ENCODE measurements at regions not wholly inside any gene's neighbourhood (a gene's known extent, or its start where the extent isn't known, plus 50 kb on each side); places are given as distances from the start of the nearest gene placed in this dataset.

DNA sequence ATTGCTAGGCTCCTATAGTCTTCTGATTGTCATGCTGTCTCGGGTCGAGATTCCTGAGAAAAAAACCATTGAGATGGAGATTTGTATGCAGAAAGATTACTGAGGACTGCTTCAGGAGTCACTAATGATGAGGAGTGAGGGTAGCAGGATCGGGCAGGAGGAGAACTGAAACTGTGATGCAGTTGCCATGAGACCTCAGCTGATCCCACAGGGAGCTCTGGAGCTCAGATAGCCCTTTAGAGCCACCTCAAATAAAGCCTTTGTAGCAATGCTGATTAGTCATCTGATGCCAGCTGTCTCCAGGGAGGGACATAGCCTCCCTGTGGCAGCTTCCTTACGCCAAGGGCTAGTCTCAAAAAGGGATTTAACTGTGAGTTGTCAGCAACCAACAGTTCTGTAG lies 256.9 kb downstream of the DMAC1 start:
- no peak overlapping the region for H3K4me3 Mint-ChIP-seq
- peaks cover 2% of the 10 kb centered on the region for H3K4me1 Mint-ChIP-seq (ENCODE audit: low read depth)
- H3K9me3 Mint-ChIP-seq: no peaks in the 10 kb centered on the region
- DNase-seq: no peak
- H3K27me3 Mint-ChIP-seq: peaks cover 9% of the 10 kb centered on the region
- no peaks in the 10 kb centered on the region for H3K36me3 Mint-ChIP-seq (ENCODE audit: low read depth)
- no peak overlapping the region for H3K27ac Mint-ChIP-seq

DNA sequence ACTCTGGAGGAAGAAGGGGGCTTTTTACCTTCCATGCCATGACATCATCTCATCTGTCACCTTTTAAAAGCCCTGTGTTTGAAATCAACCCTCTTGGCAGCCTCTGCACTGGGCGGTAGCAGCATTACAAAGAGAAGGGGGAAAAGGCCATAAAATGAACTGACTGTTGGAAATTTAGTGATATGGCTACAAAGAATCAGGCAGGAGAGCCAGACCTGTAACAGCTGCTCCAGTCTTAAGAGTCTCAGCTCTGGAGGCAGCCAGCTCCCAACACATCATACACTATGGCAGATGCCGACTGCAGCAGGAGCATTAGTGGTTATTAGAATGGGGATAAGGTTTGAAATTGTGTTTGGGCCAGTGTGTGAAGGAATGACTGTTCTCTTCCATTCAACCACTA lies 257.5 kb downstream of the DMAC1 start:
- H3K27ac Mint-ChIP-seq: no peak overlapping the region
- no peaks in the 10 kb centered on the region for H3K36me3 Mint-ChIP-seq (ENCODE audit: low read depth)
- H3K4me1 Mint-ChIP-seq (ENCODE audit: low read depth): peaks cover 2% of the 10 kb centered on the region
- no peak for DNase-seq
- peaks cover 7% of the 10 kb centered on the region for H3K27me3 Mint-ChIP-seq
- no peak overlapping the region for H3K4me3 Mint-ChIP-seq
- H3K9me3 Mint-ChIP-seq: no peaks in the 10 kb centered on the region

DNA sequence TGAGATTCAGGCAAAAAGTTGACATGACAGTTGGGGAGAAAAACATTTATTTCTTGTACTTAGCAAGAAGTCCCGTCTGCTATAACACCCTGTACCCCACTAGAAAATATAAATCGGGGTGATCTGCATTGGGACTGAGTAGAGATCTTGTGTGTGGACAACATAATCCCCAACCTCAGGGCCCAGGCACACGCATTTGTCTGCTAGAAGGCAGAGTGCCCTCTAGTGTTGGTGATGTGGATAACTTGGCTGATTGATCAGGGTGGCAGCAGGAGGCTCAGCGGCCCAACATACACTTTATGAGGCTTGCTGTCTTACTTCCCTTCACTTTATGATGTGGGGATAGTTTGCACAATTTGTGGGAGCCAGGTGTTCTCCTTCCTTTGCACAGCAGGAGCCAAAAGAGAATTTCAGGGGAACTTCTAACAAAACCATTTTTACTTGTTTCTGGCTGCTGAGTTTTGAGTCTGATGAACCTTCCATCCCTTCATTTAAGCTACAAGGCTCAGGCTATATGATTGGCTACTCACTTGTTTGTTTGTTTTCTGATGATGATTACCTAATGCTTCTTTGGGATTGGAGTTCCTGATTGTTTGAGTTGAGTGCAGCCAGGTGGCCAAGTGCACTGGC lies 263.2 kb downstream of the DMAC1 start:
- H3K27me3 Mint-ChIP-seq: peaks cover 15% of the 10 kb centered on the region
- peaks cover 18% of the 10 kb centered on the region for H3K4me1 Mint-ChIP-seq (ENCODE audit: low read depth)
- no peak overlapping the region for H3K27ac Mint-ChIP-seq
- H3K4me3 Mint-ChIP-seq: no peak overlapping the region
- peak; percentile 36 for DNase-seq
- H3K9me3 Mint-ChIP-seq: no peaks in the 10 kb centered on the region
- no peaks in the 10 kb centered on the region for H3K36me3 Mint-ChIP-seq (ENCODE audit: low read depth)

DNA sequence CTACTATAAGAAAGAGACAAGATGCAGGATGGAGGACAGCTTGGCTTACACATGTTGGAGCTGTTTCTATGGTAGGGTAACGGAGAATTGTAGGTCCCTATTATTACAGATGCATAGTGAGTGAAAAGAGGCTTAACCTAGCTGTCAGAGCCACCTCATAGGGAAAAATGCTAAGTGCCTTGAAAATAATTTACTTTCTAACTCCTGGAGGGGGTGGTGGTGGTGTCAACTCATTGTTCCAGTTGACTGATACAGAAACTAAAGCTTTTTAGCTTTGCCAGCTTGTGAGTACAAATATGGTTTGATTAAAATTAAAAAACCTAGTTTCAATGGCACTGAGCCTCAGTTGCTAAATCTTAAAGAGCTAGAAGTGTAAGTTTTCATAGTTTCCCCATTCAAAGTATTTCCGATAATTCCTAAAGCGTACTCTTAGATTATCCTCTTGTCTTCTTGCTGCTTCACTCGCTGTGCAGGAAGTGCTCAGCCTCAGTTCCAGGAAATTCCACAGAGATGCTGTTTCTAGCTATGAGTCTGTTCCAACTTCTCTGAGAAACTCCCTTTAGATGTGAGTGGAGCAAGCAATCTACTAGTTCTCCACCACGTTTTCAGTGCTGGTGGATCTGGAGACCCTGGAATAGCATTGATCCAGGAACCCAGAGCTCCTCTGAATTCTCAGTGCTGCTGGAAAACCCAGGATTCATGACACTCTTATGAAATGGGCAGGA lies 265.2 kb downstream of the DMAC1 start:
- Mint-ChIP-seq H3K9me3 (no peaks in the 10 kb centered on the region), H3K4me3 (peak overlapping the region; percentile 24), H3K27ac (peak overlapping the region; percentile 52), H3K27me3 (peaks cover 22% of the 10 kb centered on the region), H3K36me3 (ENCODE audit: low read depth) (no peaks in the 10 kb centered on the region), H3K4me1 (ENCODE audit: low read depth) (peaks cover 18% of the 10 kb centered on the region)
- no peak for DNase-seq

DNA sequence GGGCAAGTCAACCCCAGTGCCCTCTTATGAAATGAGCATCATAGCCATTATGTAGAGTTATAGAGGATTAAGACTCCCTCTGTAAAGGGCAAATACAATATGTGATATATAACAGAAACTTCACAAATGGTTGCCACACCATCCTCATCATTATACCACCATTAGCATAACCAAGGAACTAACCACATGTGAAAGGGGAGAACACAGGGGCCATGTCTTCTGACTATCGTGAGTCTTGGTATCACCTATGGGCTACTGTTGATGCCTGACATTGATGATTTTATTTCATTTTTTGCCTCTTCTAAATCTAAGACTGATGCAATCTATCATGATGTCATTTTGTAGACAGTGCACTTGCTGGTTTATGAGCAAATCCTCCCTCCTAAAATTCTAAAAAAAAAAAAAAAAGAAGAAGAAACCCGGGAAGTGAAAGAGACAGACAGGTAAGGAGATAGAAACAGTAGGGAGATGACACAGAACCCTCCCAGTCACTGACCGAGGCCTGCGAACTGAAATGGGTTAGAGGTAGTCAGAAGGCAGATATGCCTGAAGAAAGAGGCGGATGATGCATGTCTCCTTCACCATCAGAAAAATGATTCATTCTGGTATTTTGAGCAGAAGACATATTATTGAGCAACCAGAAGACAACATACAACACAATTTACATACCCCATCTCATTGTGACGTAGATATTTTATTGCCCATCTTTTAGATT lies 266.0 kb downstream of the DMAC1 start:
- no peak for DNase-seq
- Mint-ChIP-seq H3K27ac (peak overlapping the region; percentile 52), H3K27me3 (peaks cover 22% of the 10 kb centered on the region), H3K36me3 (ENCODE audit: low read depth) (no peaks in the 10 kb centered on the region), H3K4me1 (ENCODE audit: low read depth) (peaks cover 18% of the 10 kb centered on the region), H3K4me3 (no peak overlapping the region), H3K9me3 (no peaks in the 10 kb centered on the region)

DNA sequence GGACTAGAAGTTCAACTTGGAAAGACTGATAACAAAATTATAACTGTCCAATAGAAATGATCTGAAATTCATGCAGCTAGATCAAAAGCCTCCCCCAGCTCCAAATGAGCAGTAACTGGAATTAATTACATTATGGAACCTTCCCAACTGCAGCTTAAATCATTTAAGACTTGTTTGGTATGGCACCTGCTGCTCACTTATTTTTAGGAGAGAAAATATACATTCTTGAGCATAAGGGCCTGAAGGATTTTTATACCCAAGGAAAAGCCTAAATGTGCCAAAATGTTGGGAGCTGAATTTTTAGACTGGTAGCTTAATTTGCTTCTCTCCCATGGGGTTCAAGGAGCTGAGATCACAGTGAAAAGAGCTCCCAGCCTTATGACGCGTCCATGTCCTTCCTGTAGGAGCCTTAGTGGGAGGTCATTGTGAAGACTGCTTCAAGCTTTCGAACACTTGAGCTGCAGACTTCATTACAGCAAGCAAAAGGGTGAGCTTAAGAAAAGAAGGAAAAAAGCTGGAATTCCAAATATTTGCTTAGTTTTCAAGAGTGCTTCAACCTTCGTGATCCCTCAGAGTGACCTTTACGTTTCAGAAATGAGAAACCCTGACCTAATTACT lies 276.0 kb downstream of the DMAC1 start:
- H3K4me1 Mint-ChIP-seq (ENCODE audit: low read depth): no peaks in the 10 kb centered on the region
- H3K27ac Mint-ChIP-seq: no peak overlapping the region
- no peaks in the 10 kb centered on the region for H3K27me3 Mint-ChIP-seq
- no peak for DNase-seq
- H3K4me3 Mint-ChIP-seq: no peak overlapping the region
- H3K9me3 Mint-ChIP-seq: no peaks in the 10 kb centered on the region
- H3K36me3 Mint-ChIP-seq (ENCODE audit: low read depth): no peaks in the 10 kb centered on the region

DNA sequence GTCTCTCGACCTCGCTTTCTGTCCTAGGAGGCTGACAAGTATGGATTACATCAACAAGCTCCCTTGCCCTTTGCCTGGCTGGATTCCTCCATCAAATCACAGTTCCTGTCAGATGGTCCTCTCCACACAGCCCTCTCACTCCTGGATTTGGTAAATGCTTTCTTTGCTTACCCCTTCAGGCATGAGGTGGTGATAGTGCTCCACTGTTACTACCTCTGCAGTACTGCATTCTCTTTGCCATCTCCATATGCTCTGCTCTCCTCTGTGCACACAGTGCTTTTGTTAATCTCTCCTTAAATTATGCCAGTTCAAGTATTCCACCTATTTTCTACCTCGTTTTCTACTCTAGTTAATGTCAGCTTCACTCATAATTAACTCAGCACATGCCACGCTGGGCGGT lies 279.2 kb downstream of the DMAC1 start:
- H3K9me3 Mint-ChIP-seq: no peaks in the 10 kb centered on the region
- H3K4me3 Mint-ChIP-seq: no peak overlapping the region
- no peaks in the 10 kb centered on the region for H3K4me1 Mint-ChIP-seq (ENCODE audit: low read depth)
- no peaks in the 10 kb centered on the region for H3K36me3 Mint-ChIP-seq (ENCODE audit: low read depth)
- DNase-seq: no peak
- H3K27me3 Mint-ChIP-seq: no peaks in the 10 kb centered on the region
- no peak overlapping the region for H3K27ac Mint-ChIP-seq

DNA sequence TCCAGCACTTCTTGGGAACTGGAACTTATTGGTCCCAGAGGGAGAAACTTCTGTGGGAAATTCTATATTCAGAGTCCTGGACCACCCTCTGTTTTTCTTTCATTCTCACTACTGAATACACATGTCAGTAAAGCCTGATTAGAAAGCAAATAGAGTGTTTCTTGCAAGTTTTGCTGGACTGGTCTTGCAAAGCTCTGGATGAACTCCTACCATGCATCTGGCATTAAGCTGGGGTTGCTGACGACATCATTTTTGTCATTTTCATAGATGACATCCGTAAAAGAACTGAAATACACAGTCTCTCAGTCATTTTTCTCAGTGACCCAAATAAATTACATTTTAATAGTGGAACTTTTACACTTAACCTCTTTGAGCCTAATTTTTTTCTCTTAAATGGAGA lies 283.2 kb downstream of the DMAC1 start:
- H3K4me3 Mint-ChIP-seq: no peak overlapping the region
- H3K27me3 Mint-ChIP-seq: peaks cover 3% of the 10 kb centered on the region
- no peaks in the 10 kb centered on the region for H3K9me3 Mint-ChIP-seq
- no peak for DNase-seq
- H3K36me3 Mint-ChIP-seq (ENCODE audit: low read depth): no peaks in the 10 kb centered on the region
- no peak overlapping the region for H3K27ac Mint-ChIP-seq
- H3K4me1 Mint-ChIP-seq (ENCODE audit: low read depth): no peaks in the 10 kb centered on the region

DNA sequence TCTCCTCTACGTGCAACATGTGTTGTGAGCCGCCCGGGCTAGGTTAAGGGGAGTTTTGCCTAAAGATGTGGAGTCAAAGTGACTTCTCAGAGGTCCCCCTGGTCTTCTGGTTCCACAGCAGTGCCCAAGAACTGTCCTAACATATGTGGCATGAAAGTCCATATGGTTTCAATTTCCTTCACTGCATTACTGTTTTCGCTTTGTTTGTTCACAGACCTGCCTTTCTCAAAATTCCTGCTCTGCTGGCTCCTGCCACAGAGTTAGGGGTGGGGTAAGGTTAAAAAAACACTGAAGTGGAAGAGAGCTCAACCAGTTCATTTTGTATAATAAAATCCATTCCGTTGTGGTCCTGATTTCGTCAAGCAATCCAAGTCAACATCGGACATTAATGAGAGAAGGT lies 289.4 kb downstream of the DMAC1 start:
- DNase-seq: no peak
- Mint-ChIP-seq H3K27ac (no peak overlapping the region), H3K27me3 (peaks cover 9% of the 10 kb centered on the region), H3K4me1 (ENCODE audit: low read depth) (no peaks in the 10 kb centered on the region), H3K9me3 (no peaks in the 10 kb centered on the region), H3K4me3 (no peak overlapping the region), H3K36me3 (ENCODE audit: low read depth) (no peaks in the 10 kb centered on the region)

DNA sequence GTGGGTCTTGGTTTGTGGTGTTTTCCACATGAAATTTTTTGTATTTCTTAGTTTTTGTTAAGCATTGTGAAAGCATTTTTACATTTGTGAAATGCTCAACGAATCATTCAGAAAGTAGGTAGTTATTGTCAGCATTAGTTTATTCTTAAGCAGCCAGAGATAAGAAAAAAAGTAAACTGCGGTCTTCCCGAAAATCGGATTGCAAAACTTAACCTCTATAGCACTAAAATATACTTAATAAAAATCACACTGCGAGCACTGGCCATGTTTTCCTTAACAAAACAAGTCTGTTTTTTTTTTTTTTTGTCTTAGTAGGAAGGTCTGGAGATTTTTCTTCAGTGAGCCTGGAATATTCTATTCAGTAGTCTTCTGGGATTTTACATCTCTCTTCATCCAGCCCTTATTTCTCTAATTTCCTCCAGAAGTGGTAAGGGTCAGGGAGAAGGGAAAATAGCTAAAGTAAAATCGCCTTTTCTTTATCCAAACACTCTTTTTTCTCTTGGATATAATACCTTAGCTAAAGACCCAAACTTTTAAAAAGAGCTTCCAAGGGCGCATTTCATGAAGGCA lies 289.9 kb downstream of the DMAC1 start:
- no peaks in the 10 kb centered on the region for H3K4me1 Mint-ChIP-seq (ENCODE audit: low read depth)
- H3K27me3 Mint-ChIP-seq: peaks cover 11% of the 10 kb centered on the region
- no peak overlapping the region for H3K4me3 Mint-ChIP-seq
- DNase-seq: no peak
- no peaks in the 10 kb centered on the region for H3K36me3 Mint-ChIP-seq (ENCODE audit: low read depth)
- H3K27ac Mint-ChIP-seq: no peak overlapping the region
- H3K9me3 Mint-ChIP-seq: no peaks in the 10 kb centered on the region

DNA sequence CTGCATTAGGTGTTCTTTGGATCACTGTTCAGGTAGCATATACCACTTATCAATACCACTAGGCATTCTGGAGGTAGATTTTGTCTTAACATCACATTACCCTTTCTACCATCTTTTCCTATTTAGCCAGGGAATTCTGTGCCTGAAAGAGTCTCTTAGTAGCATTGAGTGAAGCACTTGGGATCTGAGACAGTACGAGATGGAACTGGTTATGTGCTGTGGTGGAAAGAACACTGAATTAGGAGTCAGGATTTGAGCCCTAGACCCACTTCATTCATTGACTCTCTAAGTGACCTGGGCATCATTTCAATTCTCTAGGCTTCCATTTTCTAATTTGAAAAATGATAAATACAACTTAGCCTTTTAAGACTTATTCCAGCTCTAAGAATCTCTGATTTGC lies 291.1 kb downstream of the DMAC1 start:
- Mint-ChIP-seq H3K4me1 (ENCODE audit: low read depth) (no peaks in the 10 kb centered on the region), H3K4me3 (no peak overlapping the region), H3K36me3 (ENCODE audit: low read depth) (no peaks in the 10 kb centered on the region), H3K9me3 (no peaks in the 10 kb centered on the region), H3K27me3 (peaks cover 13% of the 10 kb centered on the region), H3K27ac (no peak overlapping the region)
- DNase-seq: no peak

DNA sequence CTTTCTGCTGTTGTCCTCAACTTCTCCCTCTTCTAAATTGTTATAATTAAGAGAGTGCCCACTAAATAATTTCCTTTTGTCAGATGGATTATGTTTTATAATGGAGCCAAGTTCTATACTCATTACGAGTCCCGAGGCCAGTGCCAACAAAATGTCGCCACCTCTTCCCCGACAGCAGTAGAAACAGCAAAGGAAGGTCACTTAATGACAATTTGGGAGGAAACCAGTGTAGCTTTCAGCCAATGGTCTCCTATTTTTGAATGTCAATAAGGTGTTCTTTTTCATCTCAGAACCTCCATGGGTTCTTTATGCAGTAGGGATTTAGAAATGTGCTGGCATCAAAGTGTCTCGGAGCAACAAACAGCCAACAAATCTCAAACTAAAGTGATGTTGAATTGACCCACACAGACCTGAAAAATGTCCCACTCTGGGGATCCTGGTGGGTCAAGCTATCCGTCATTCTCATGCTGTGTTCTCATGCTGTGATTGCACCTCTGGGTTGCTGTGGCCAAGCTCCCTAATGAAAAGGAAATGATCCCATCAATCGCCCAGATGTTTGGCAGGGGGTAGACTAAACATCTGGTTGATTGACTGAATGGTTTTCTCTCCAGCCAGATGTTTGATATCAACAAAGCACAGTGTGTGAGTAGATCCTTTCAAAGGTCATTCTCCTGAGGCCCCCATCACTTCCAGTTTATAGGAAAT lies 291.9 kb downstream of the DMAC1 start:
- no peak overlapping the region for H3K27ac Mint-ChIP-seq
- no peaks in the 10 kb centered on the region for H3K9me3 Mint-ChIP-seq

DNA sequence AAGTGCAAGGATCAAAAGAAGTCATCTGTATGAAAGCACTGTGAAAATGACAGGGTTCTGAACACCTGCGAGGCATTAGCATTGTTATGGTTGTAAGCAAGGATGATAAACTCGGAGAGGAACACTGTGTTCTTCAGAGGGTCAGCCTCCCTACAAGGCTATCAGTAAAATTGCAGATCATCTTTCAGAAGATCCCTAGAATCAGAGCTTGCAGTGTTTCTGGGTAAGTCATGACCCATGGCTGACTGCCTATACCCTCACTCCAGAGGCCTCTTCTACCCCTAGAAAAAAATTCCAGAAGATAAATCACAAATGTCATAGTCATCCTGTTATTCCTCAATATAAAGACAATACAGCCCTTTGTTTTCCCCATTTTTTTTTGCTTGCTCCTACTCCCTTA lies 292.6 kb downstream of the DMAC1 start:
- H3K9me3 Mint-ChIP-seq: no peaks in the 10 kb centered on the region
- H3K4me3 Mint-ChIP-seq: no peak overlapping the region
- no peaks in the 10 kb centered on the region for H3K4me1 Mint-ChIP-seq (ENCODE audit: low read depth)
- no peak for DNase-seq
- no peaks in the 10 kb centered on the region for H3K36me3 Mint-ChIP-seq (ENCODE audit: low read depth)
- peaks cover 25% of the 10 kb centered on the region for H3K27me3 Mint-ChIP-seq
- H3K27ac Mint-ChIP-seq: no peak overlapping the region

More for the DNA sequence above, 291.9 kb downstream of the DMAC1 start:
- Mint-ChIP-seq H3K4me1 (ENCODE audit: low read depth) (no peaks in the 10 kb centered on the region), H3K4me3 (no peak overlapping the region), H3K36me3 (ENCODE audit: low read depth) (no peaks in the 10 kb centered on the region), H3K27me3 (peaks cover 18% of the 10 kb centered on the region)
- no peak for DNase-seq

DNA sequence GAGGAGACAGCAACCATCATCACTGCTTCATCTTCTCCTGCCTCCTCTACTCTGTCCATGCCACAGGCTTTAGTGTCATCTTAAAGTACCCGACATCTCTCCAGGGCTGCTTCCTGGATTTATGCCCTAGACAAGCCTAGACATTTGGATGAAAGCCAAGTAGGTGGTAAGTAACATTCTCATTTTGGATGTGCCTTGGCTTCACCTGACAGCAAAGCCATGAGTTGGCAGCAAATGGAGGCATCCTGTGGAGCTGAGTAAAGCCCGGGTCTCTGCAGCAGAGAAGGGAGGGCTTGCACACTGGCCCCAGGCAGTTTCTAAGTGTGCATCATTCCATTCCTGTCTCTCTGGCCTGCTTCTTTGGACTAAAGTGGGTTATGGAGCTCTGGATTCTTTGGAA lies 299.1 kb downstream of the DMAC1 start:
- Mint-ChIP-seq H3K4me3 (no peak overlapping the region), H3K9me3 (no peaks in the 10 kb centered on the region), H3K4me1 (ENCODE audit: low read depth) (no peaks in the 10 kb centered on the region), H3K27me3 (peaks cover 33% of the 10 kb centered on the region), H3K27ac (no peak overlapping the region), H3K36me3 (ENCODE audit: low read depth) (no peaks in the 10 kb centered on the region)
- no peak for DNase-seq

All from activated T-cell treated with anti-CD3 and anti-CD28 coated beads, Interleukin-2, amount 50 U/mL, for 24 hours (primary cell).